ENCODE measurements at regions not wholly inside any gene's neighbourhood (a gene's known extent, or its start where the extent isn't known, plus 50 kb on each side); places are given as distances from the start of the nearest gene placed in this dataset.

- H3K27ac ChIP-seq (ENCODE audit: low read length): no peak overlapping the region
- no peaks in the 10 kb centered on the region for H3K9me3 ChIP-seq (ENCODE audit: control insufficient read depth, insufficient read depth, low read depth, low read length)
- ChIA-PET POLR2A (no interaction called here), CTCF (no interaction called here)
- intact Hi-C loops (cut with micrococcal nuclease; ENCODE audit: unreplicated experiment): no loop called here
- no peaks in the 10 kb centered on the region for H3K4me1 ChIP-seq (ENCODE audit: control insufficient read depth, insufficient read depth, low read length)
- BruUV-seq (replicated peaks): no TSS peak
- TF ChIP-seq REST (IDR thresholded peaks at IDR 0.05; ENCODE audit: insufficient read depth in 1 of 2, low read depth in 2 of 2, low read length in 1 of 2) (no peak), POLR2AphosphoS5 (IDR thresholded peaks at IDR 0.05; ENCODE audit: low read depth, low read length) (no peak), SIN3A (IDR thresholded peaks at IDR 0.05; ENCODE audit: borderline replicate concordance, insufficient read depth, low read depth, low read length) (no peak)
- ATAC-seq (no peak), DNase-seq (ENCODE audit: low read depth, low spot score) (no peak)
- in situ Hi-C loops (cut with HindIII; ENCODE audit: low pct_unique_long_range_greater_than_20kb, low sequenced_read_pairs): no loop called here
- no peaks in the 10 kb centered on the region for H3K27me3 ChIP-seq (ENCODE audit: control insufficient read depth, insufficient read depth, low read length)
- no peak overlapping the region for H3K4me3 ChIP-seq (ENCODE audit: low read depth in 2 of 2, low read length in 2 of 2)
- no peaks in the 10 kb centered on the region for H3K36me3 ChIP-seq (ENCODE audit: control insufficient read depth, insufficient read depth, low read length)
Measured at GRCh38 chr20:60422848-60423247, 464.6 kb downstream of the CDH26 start.

GRCh38 chr20:60424267-60424902, 466.2 kb downstream of the CDH26 start:
- H3K27me3 ChIP-seq (ENCODE audit: control insufficient read depth, insufficient read depth, low read length): no peaks in the 10 kb centered on the region
- ATAC-seq (no peak), DNase-seq (ENCODE audit: low read depth, low spot score) (no peak)
- ChIA-PET POLR2A (no interaction called here), CTCF (no interaction called here)
- intact Hi-C loops (cut with micrococcal nuclease; ENCODE audit: unreplicated experiment): no loop called here
- H3K27ac ChIP-seq (ENCODE audit: low read length): no peak overlapping the region
- H3K4me1 ChIP-seq (ENCODE audit: control insufficient read depth, insufficient read depth, low read length): no peaks in the 10 kb centered on the region
- no peak overlapping the region for H3K4me3 ChIP-seq (ENCODE audit: low read depth in 2 of 2, low read length in 2 of 2)
- no TSS peak for BruUV-seq (replicated peaks)
- TF ChIP-seq POLR2AphosphoS5 (IDR thresholded peaks at IDR 0.05; ENCODE audit: low read depth, low read length): no peak
- TF ChIP-seq SIN3A (IDR thresholded peaks at IDR 0.05; ENCODE audit: borderline replicate concordance, insufficient read depth, low read depth, low read length): no peak
- TF ChIP-seq TCF7L2 (IDR thresholded peaks at IDR 0.05; ENCODE audit: low read depth, low read length): no peak
- no peak for TF ChIP-seq REST (IDR thresholded peaks at IDR 0.05; ENCODE audit: insufficient read depth in 1 of 2, low read depth in 2 of 2, low read length in 1 of 2)
- TF ChIP-seq CTCF (IDR thresholded peaks at IDR 0.05): no peak
- in situ Hi-C loops (cut with HindIII; ENCODE audit: low pct_unique_long_range_greater_than_20kb, low sequenced_read_pairs): no loop called here
- H3K9me3 ChIP-seq (ENCODE audit: control insufficient read depth, insufficient read depth, low read depth, low read length): no peaks in the 10 kb centered on the region
- H3K36me3 ChIP-seq (ENCODE audit: control insufficient read depth, insufficient read depth, low read length): no peaks in the 10 kb centered on the region

Data from Panc1 (cell line).